ENCODE measurements at regions not wholly inside any gene's neighbourhood (a gene's known extent, or its start where the extent isn't known, plus 50 kb on each side); places are given as distances from the start of the nearest gene placed in this dataset.

GRCh38 chr1:193940176-193940575, 753.8 kb upstream of the B3GALT2 start:
- Mint-ChIP-seq H3K36me3 (ENCODE audit: low read depth) (no peaks in the 10 kb centered on the region), H3K4me1 (ENCODE audit: low read depth) (no peaks in the 10 kb centered on the region), H3K9me3 (peaks cover 4% of the 10 kb centered on the region), H3K4me3 (no peak overlapping the region), H3K27ac (no peak overlapping the region), H3K27me3 (no peaks in the 10 kb centered on the region)
- ATAC-seq (no peak), DNase-seq (no peak)
- ChIA-PET CTCF (no interaction called here), POLR2A (interaction anchor here (0.7 kb wide), 1 partner anchor 94 kb away, joined by 3 read pairs; no protein-coding TSS in a partner anchor)
- no peak for TF ChIP-seq CTCF (IDR thresholded peaks at IDR 0.05)
- intact Hi-C loops (cut with micrococcal nuclease): no loop called here

GRCh38 chr1:193939585-193939984, 753.2 kb upstream of the B3GALT2 start:
- POLR2A ChIA-PET: no interaction called here
- Mint-ChIP-seq H3K4me3 (no peak overlapping the region), H3K36me3 (ENCODE audit: low read depth) (no peaks in the 10 kb centered on the region), H3K27ac (no peak overlapping the region), H3K4me1 (ENCODE audit: low read depth) (no peaks in the 10 kb centered on the region), H3K27me3 (no peaks in the 10 kb centered on the region), H3K9me3 (peaks cover 4% of the 10 kb centered on the region)
- intact Hi-C loops (cut with micrococcal nuclease): no loop called here
- ATAC-seq: no peak
- CTCF ChIA-PET: no interaction called here
- no peak for DNase-seq
- TF ChIP-seq CTCF (IDR thresholded peaks at IDR 0.05): no peak

- DNase-seq (no peak), ATAC-seq (no peak)
- no peak for TF ChIP-seq CTCF (IDR thresholded peaks at IDR 0.05)
- no peak overlapping the region for H3K27ac Mint-ChIP-seq
- intact Hi-C loops (cut with micrococcal nuclease): no loop called here
- H3K9me3 Mint-ChIP-seq: no peaks in the 10 kb centered on the region
- H3K27me3 Mint-ChIP-seq: no peaks in the 10 kb centered on the region
- H3K4me3 Mint-ChIP-seq: no peak overlapping the region
- no peaks in the 10 kb centered on the region for H3K36me3 Mint-ChIP-seq (ENCODE audit: low read depth)
- H3K4me1 Mint-ChIP-seq (ENCODE audit: low read depth): no peaks in the 10 kb centered on the region
- POLR2A ChIA-PET: no interaction called here
- CTCF ChIA-PET: interaction anchor here (1.2 kb wide), 1 partner anchor 24 kb away, joined by 3 read pairs; no protein-coding TSS in a partner anchor
These were observed 750.9 kb upstream of the B3GALT2 start for GRCh38 chr1:193937308-193937707.

- DNase-seq: no peak
- ChIA-PET POLR2A (no interaction called here), CTCF (no interaction called here)
- no peak for TF ChIP-seq CTCF (IDR thresholded peaks at IDR 0.05)
- peaks cover 4% of the 10 kb centered on the region for H3K9me3 Mint-ChIP-seq
- ATAC-seq: no peak
- no peaks in the 10 kb centered on the region for H3K27me3 Mint-ChIP-seq
- H3K4me1 Mint-ChIP-seq (ENCODE audit: low read depth): no peaks in the 10 kb centered on the region
- intact Hi-C loops (cut with micrococcal nuclease): no loop called here
- no peak overlapping the region for H3K27ac Mint-ChIP-seq
- no peak overlapping the region for H3K4me3 Mint-ChIP-seq
- H3K36me3 Mint-ChIP-seq (ENCODE audit: low read depth): no peaks in the 10 kb centered on the region
These were observed 746.6 kb upstream of the B3GALT2 start for GRCh38 chr1:193932979-193933378.

GRCh38 chr1:193931356-193931755, 744.9 kb upstream of the B3GALT2 start:
- ATAC-seq: no peak
- no peak for DNase-seq
- no peak for TF ChIP-seq CTCF (IDR thresholded peaks at IDR 0.05)
- Mint-ChIP-seq H3K4me1 (ENCODE audit: low read depth) (no peaks in the 10 kb centered on the region), H3K36me3 (ENCODE audit: low read depth) (no peaks in the 10 kb centered on the region), H3K27me3 (no peaks in the 10 kb centered on the region), H3K9me3 (peaks cover 6% of the 10 kb centered on the region), H3K27ac (no peak overlapping the region), H3K4me3 (no peak overlapping the region)
- ChIA-PET CTCF (no interaction called here), POLR2A (no interaction called here)
- intact Hi-C loops (cut with micrococcal nuclease): no loop called here
